HCT116 (cell line): ENCODE measurements at regions not wholly inside any gene's neighbourhood (a gene's known extent, or its start where the extent isn't known, plus 50 kb on each side); places are given as distances from the start of the nearest gene placed in this dataset.

Source experiments
- ATAC-seq: fragments of 200-7000 bp; cut with Tn5 transposase; 2 replicates; pipeline ENCODE4 v1.9.1; 2020; ENCODE audit warnings: mild to moderate bottlenecking, moderate library complexity
- BruUV-seq: library from RNA; stranded (reverse); fragments of 400-500 nt; replicated peaks from 2 replicates; lab custom pipeline; 2021; lab: Mats Ljungman, UMichigan
- CTCF ChIA-PET: fragments of 300-600 bp; sonication (Branson Sonifier 250); formaldehyde crosslinking; loops from one replicate; lab custom pipeline; 2021; ENCODE audit warnings: antibody characterized with exemption; lab: Charles Lee
- POLR2A ChIA-PET: fragments of 300-600, 350-600 bp; sonication (Branson Sonifier 250); formaldehyde crosslinking; loops from one replicate; lab custom pipeline; 2021; ENCODE audit warnings: antibody characterized with exemption; lab: Charles Lee
- RAD21 ChIA-PET, 2 experiments: fragments of 300-600 bp; sonication (Branson Sonifier 250); formaldehyde crosslinking; loops; one replicate each; lab custom pipeline; 2023; ENCODE audit warnings: low total read pairs in 2 of 2; ENCODE audit not compliant: uncharacterized antibody in 2 of 2, unreplicated experiment in 2 of 2, low non-redundant PET in 1 of 2; lab: Charles Lee
- DNase-seq: peaks from one replicate; pipeline ENCODE4 v3.0.0-alpha.2; 2010; ENCODE audit warnings: low read depth, low spot score
- H2AFZ ChIP-seq: fragments of 200-600 bp; shearing (Covaris generic), sonication (generic); 2 replicates; pipeline ENCODE4 v1.6.1; 2017; ENCODE audit warnings: low read depth, mixed run types, mixed read lengths, antibody characterized with exemption, low read length; ENCODE audit not compliant: poor library complexity, severe bottlenecking
- H3K27ac ChIP-seq: 2 replicates; pipeline ENCODE4 v1.5.1; 2012; ENCODE audit warnings: low read depth, low read length
- H3K27me3 ChIP-seq: fragments of 200-600 bp; sonication (generic); 2 replicates; pipeline ENCODE4 v1.6.1; 2016; ENCODE audit warnings: mixed run types, low read length, mixed read lengths; ENCODE audit not compliant: insufficient read depth
- H3K36me3 ChIP-seq, 2 experiments: fragments of 200-500 bp in 1 of 2; fragments of 200-600 bp in 1 of 2; sonication (Bioruptor generic) in 1 of 2; sonication (generic) in 1 of 2; 2 replicates each; pipeline versions ENCODE4 v1.5.1 to v1.6.1; 2014 to 2016; ENCODE audit warnings: low read length in 2 of 2, inconsistent platforms in 1 of 2, mixed read lengths in 1 of 2, mixed run types in 1 of 2; ENCODE audit not compliant: insufficient read depth in 2 of 2, control insufficient read depth in 1 of 2
- H3K4me1 ChIP-seq, 2 experiments: fragments of 200-600 bp in 1 of 2; sonication (generic) in 1 of 2; 2 replicates each; pipeline versions ENCODE4 v1.5.1 to v1.6.1; 2012 to 2017; ENCODE audit warnings: low read length in 2 of 2, inconsistent platforms in 1 of 2, mild to moderate bottlenecking in 1 of 2, mixed read lengths in 1 of 2, mixed run types in 1 of 2, moderate library complexity in 1 of 2; ENCODE audit not compliant: insufficient read depth in 2 of 2, control insufficient read depth in 1 of 2
- H3K4me2 ChIP-seq: fragments of 200-600 bp; sonication (generic); 2 replicates; pipeline ENCODE4 v1.6.1; 2017; ENCODE audit warnings: mixed run types, low read length, mixed read lengths
- H3K4me3 ChIP-seq, 2 experiments: fragments of 200-600 bp in 1 of 2; sonication (generic) in 1 of 2; replicated peaks in 1 of 2; 2 replicates each; pipeline ENCODE4 v1.5.1; 2011 to 2016; ENCODE audit warnings: low read length in 2 of 2, control low read depth in 1 of 2, low read depth in 1 of 2, mild to moderate bottlenecking in 1 of 2, mixed read lengths in 1 of 2, mixed run types in 1 of 2
- H3K79me2 ChIP-seq: fragments of 200-600 bp; sonication (generic); 2 replicates; pipeline ENCODE4 v1.6.1; 2017; ENCODE audit warnings: mild to moderate bottlenecking, mixed run types, low read length, moderate library complexity, mixed read lengths; ENCODE audit not compliant: insufficient read depth
- H3K9ac ChIP-seq: fragments of 200-600 bp; sonication (generic); 2 replicates; pipeline ENCODE4 v1.6.1; 2016; ENCODE audit warnings: low read length, mixed read lengths
- H3K9me2 ChIP-seq: fragments of 200-600 bp; sonication (generic), shearing (Covaris generic); 2 replicates; pipeline ENCODE4 v1.6.1; 2017; ENCODE audit warnings: mixed run types, mild to moderate bottlenecking, moderate library complexity; ENCODE audit not compliant: insufficient read depth
- H3K9me3 ChIP-seq, 2 experiments: fragments of 200-500 bp in 1 of 2; fragments of 200-600 bp in 1 of 2; sonication (Bioruptor generic) in 1 of 2; sonication (generic) in 1 of 2; 2 replicates each; pipeline ENCODE4 v1.6.1; 2014 to 2017; ENCODE audit warnings: low read length in 2 of 2, mixed read lengths in 2 of 2, inconsistent platforms in 1 of 2, low read depth in 1 of 2, mild to moderate bottlenecking in 1 of 2, mixed run types in 1 of 2, moderate library complexity in 1 of 2; ENCODE audit not compliant: control insufficient read depth in 1 of 2, insufficient read depth in 1 of 2
- H4K20me1 ChIP-seq: fragments of 200-600 bp; sonication (generic), shearing (Covaris generic); 2 replicates; pipeline ENCODE4 v1.6.1; 2017; ENCODE audit warnings: mixed run types, mild to moderate bottlenecking, moderate library complexity; ENCODE audit not compliant: insufficient read depth
- CEBPB ChIP-seq: IDR thresholded peaks from 2 replicates; pipeline ENCODE4 v1.6.1; 2012; ENCODE audit warnings: low read depth
- EGR1 ChIP-seq: IDR thresholded peaks from 2 replicates; pipeline ENCODE4 v1.6.1; 2012; ENCODE audit warnings: low read depth
- EZH2 ChIP-seq: fragments of 200-600 bp; sonication (generic); IDR thresholded peaks from 2 replicates; pipeline ENCODE4 v1.6.1; 2017; ENCODE audit warnings: antibody characterized with exemption, mixed run types
- EZH2phosphoT487 ChIP-seq: fragments of 200-600 bp; IDR thresholded peaks from 2 replicates; pipeline ENCODE4 v1.6.1; 2018; ENCODE audit warnings: antibody characterized with exemption, borderline replicate concordance
- FOSL1 ChIP-seq: IDR thresholded peaks from 2 replicates; pipeline ENCODE4 v1.6.1; 2012; ENCODE audit warnings: low read depth
- JUND ChIP-seq: IDR thresholded peaks from 2 replicates; pipeline ENCODE4 v1.6.1; 2012
- POLR2A ChIP-seq: IDR thresholded peaks from 2 replicates; pipeline ENCODE4 v1.7.0; 2011; ENCODE audit warnings: borderline replicate concordance; ENCODE audit not compliant: insufficient read depth, insufficient read length; ENCODE audit errors: extremely low read depth
- POLR2AphosphoS5 ChIP-seq: IDR thresholded peaks from 2 replicates; pipeline ENCODE4 v1.6.1; 2011; ENCODE audit warnings: mild to moderate bottlenecking, low read depth, low read length, moderate library complexity
- RAD21 ChIP-seq: IDR thresholded peaks from 2 replicates; pipeline ENCODE4 v1.6.1; 2012; ENCODE audit warnings: low read depth, mild to moderate bottlenecking
- SIN3A ChIP-seq: IDR thresholded peaks from 2 replicates; pipeline ENCODE4 v1.6.1; 2012; ENCODE audit warnings: low read depth
- SP1 ChIP-seq: IDR thresholded peaks from 2 replicates; pipeline ENCODE4 v1.6.1; 2012; ENCODE audit warnings: low read depth
- SRF ChIP-seq: IDR thresholded peaks from 2 replicates; pipeline ENCODE4 v1.6.1; 2012; ENCODE audit warnings: low read depth
- YY1 ChIP-seq: IDR thresholded peaks from 2 replicates; pipeline ENCODE4 v1.6.1; 2011; ENCODE audit warnings: low read length, low read depth, moderate library complexity, mild to moderate bottlenecking; ENCODE audit not compliant: insufficient replicate concordance; ENCODE audit errors: extremely low read depth
- ZFX ChIP-seq: fragments of 450-650 bp; IDR thresholded peaks from 2 replicates; pipeline ENCODE4 v1.6.1; 2017
- intact Hi-C: fragments of 100-400 bp; cut with micrococcal nuclease; formaldehyde crosslinking; loops from 2 replicates; pipeline ENCODE4 v1.10.0; 2022
- TF ChIP-seq, protein P1 (sequence below): IDR thresholded peaks from 2 replicates; pipeline ENCODE4 v1.6.1; 2012; ENCODE audit warnings: low read depth
- TF ChIP-seq, protein P2 (sequence below), 3 experiments: fragments of 200-600 bp in 1 of 3; sonication (generic) in 1 of 3; IDR thresholded peaks in 2 of 3; conservative IDR thresholded peaks in 1 of 3; 2 replicates each; pipeline ENCODE4 v1.5.1; 2012 to 2017; ENCODE audit warnings: low read depth in 2 of 3, low read length in 2 of 3, antibody characterized with exemption in 1 of 3, borderline replicate concordance in 1 of 3, control low read depth in 1 of 3, mild to moderate bottlenecking in 1 of 3, mixed read lengths in 1 of 3, mixed run types in 1 of 3, moderate library complexity in 1 of 3; ENCODE audit not compliant: insufficient read depth in 1 of 3
- TF ChIP-seq, protein P3 (sequence below): IDR thresholded peaks from 2 replicates; pipeline ENCODE4 v1.6.1; 2012
- TF ChIP-seq, protein P4 (sequence below): IDR thresholded peaks from 2 replicates; pipeline ENCODE4 v1.6.1; 2011; ENCODE audit warnings: mild to moderate bottlenecking, low read length, moderate library complexity; ENCODE audit not compliant: insufficient replicate concordance; ENCODE audit errors: extremely low read depth
- TF ChIP-seq, protein P5 (sequence below): IDR thresholded peaks from 2 replicates; pipeline ENCODE4 v1.6.1; 2012

DNA sequence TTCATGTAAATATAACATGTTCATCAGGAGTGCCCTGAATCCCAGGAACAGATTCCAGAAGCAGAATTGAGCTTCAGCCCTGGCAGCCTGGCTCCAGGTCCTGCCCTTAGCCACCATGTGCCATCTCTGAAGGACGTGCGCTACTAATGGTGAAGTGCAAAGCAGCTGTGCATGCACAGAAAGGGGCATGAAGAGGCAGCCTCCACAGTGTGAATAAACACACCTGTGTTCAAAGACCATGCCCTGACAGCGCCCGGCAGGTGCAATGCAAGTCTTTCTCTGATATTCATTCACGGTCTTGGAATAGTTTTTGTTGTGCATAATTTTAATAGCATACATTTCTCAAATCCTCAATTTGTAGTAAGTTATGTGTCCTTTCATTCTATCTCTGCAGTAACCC, 250.4 kb upstream of the TCERG1L start:
- ATAC-seq (no peak), DNase-seq (no peak)
- Histone ChIP-seq H3K9me2 (no peaks in the 10 kb centered on the region), H3K9ac (no peak overlapping the region), H3K27me3 (0 out of 2 replicates have a peak, but pooled peaks cover 13% of the 10 kb centered on the region), H3K79me2 (no peaks in the 10 kb centered on the region), H4K20me1 (no peaks in the 10 kb centered on the region), H3K27ac (no peak overlapping the region), H3K4me3 (no peak overlapping the region), H3K9me3 (no peaks in the 10 kb centered on the region), H3K4me1 (no peaks in the 10 kb centered on the region), H2AFZ (no peak overlapping the region), H3K4me2 (no peak overlapping the region), H3K36me3 (no peaks in the 10 kb centered on the region)
- intact Hi-C loops = loop anchor here (5.0 kb wide), 1 partner anchor 225 kb away; no protein-coding TSS in a partner anchor
- RAD21 ChIA-PET = no interaction called here
- TF ChIP-seq SIN3A (no peak), ZFX (no peak), SP1 (no peak), FOSL1 (no peak), RAD21 (no peak), CEBPB (no peak), POLR2AphosphoS5 (no peak), EZH2 (no peak), YY1 (no peak), JUND (no peak), SRF (no peak), POLR2A (no peak), EZH2phosphoT487 (no peak), EGR1 (no peak)
- TF ChIP-seq, protein P1, sequence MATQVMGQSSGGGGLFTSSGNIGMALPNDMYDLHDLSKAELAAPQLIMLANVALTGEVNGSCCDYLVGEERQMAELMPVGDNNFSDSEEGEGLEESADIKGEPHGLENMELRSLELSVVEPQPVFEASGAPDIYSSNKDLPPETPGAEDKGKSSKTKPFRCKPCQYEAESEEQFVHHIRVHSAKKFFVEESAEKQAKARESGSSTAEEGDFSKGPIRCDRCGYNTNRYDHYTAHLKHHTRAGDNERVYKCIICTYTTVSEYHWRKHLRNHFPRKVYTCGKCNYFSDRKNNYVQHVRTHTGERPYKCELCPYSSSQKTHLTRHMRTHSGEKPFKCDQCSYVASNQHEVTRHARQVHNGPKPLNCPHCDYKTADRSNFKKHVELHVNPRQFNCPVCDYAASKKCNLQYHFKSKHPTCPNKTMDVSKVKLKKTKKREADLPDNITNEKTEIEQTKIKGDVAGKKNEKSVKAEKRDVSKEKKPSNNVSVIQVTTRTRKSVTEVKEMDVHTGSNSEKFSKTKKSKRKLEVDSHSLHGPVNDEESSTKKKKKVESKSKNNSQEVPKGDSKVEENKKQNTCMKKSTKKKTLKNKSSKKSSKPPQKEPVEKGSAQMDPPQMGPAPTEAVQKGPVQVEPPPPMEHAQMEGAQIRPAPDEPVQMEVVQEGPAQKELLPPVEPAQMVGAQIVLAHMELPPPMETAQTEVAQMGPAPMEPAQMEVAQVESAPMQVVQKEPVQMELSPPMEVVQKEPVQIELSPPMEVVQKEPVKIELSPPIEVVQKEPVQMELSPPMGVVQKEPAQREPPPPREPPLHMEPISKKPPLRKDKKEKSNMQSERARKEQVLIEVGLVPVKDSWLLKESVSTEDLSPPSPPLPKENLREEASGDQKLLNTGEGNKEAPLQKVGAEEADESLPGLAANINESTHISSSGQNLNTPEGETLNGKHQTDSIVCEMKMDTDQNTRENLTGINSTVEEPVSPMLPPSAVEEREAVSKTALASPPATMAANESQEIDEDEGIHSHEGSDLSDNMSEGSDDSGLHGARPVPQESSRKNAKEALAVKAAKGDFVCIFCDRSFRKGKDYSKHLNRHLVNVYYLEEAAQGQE = no peak
- TF ChIP-seq, protein P2, sequence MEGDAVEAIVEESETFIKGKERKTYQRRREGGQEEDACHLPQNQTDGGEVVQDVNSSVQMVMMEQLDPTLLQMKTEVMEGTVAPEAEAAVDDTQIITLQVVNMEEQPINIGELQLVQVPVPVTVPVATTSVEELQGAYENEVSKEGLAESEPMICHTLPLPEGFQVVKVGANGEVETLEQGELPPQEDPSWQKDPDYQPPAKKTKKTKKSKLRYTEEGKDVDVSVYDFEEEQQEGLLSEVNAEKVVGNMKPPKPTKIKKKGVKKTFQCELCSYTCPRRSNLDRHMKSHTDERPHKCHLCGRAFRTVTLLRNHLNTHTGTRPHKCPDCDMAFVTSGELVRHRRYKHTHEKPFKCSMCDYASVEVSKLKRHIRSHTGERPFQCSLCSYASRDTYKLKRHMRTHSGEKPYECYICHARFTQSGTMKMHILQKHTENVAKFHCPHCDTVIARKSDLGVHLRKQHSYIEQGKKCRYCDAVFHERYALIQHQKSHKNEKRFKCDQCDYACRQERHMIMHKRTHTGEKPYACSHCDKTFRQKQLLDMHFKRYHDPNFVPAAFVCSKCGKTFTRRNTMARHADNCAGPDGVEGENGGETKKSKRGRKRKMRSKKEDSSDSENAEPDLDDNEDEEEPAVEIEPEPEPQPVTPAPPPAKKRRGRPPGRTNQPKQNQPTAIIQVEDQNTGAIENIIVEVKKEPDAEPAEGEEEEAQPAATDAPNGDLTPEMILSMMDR (IDR thresholded peaks at IDR 0.05 in 2 of 3, conservative IDR thresholded peaks at IDR 0.05 in 1 of 3; ENCODE audit: borderline replicate concordance in 1 of 3, insufficient read depth in 1 of 3, low read depth in 2 of 3, low read length in 2 of 3) = no peak
- TF ChIP-seq, protein P3, sequence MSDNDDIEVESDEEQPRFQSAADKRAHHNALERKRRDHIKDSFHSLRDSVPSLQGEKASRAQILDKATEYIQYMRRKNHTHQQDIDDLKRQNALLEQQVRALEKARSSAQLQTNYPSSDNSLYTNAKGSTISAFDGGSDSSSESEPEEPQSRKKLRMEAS = no peak
- TF ChIP-seq, protein P4, sequence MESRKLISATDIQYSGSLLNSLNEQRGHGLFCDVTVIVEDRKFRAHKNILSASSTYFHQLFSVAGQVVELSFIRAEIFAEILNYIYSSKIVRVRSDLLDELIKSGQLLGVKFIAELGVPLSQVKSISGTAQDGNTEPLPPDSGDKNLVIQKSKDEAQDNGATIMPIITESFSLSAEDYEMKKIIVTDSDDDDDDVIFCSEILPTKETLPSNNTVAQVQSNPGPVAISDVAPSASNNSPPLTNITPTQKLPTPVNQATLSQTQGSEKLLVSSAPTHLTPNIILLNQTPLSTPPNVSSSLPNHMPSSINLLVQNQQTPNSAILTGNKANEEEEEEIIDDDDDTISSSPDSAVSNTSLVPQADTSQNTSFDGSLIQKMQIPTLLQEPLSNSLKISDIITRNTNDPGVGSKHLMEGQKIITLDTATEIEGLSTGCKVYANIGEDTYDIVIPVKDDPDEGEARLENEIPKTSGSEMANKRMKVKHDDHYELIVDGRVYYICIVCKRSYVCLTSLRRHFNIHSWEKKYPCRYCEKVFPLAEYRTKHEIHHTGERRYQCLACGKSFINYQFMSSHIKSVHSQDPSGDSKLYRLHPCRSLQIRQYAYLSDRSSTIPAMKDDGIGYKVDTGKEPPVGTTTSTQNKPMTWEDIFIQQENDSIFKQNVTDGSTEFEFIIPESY = no peak
- TF ChIP-seq, protein P5, sequence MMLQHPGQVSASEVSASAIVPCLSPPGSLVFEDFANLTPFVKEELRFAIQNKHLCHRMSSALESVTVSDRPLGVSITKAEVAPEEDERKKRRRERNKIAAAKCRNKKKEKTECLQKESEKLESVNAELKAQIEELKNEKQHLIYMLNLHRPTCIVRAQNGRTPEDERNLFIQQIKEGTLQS = no peak
- POLR2A ChIA-PET = no interaction called here
- CTCF ChIA-PET = no interaction called here
- BruUV-seq = no TSS peak
